ENCODE measurements at regions not wholly inside any gene's neighbourhood (a gene's known extent, or its start where the extent isn't known, plus 50 kb on each side); places are given as distances from the start of the nearest gene placed in this dataset.

GRCh38 chr4:181659202-181659601 lies 584.0 kb upstream of the TENM3 start:
- Histone ChIP-seq H2AFZ (ENCODE audit: insufficient read depth, low read depth, low read length, poor library complexity, severe bottlenecking) (no peak overlapping the region), H3K79me2 (ENCODE audit: insufficient read depth, low read length) (no peaks in the 10 kb centered on the region), H3K9me3 (replicated peaks in 1 of 2; ENCODE audit: control insufficient read depth in 1 of 2, insufficient read depth in 1 of 2, low read length in 2 of 2) (peaks cover 0 to 12% of the 10 kb centered on the region in 2 donors), H3K27ac (ENCODE audit: low read depth in 1 of 2, low read length in 2 of 2) (no peak overlapping the region), H3K4me2 (replicated peaks; ENCODE audit: extremely low read depth, low read length, poor library complexity, severe bottlenecking) (no peak overlapping the region), H3K4me1 (ENCODE audit: control insufficient read depth in 1 of 2, insufficient read depth in 2 of 2, low read length in 2 of 2) (no peaks in the 10 kb centered on the region), H4K20me1 (ENCODE audit: insufficient read depth, low read length) (no peaks in the 10 kb centered on the region), H3K9ac (ENCODE audit: insufficient read depth, low read length, poor library complexity, severe bottlenecking) (no peak overlapping the region), H3K4me3 (replicated peaks in 1 of 3; ENCODE audit: low read depth in 2 of 3, low read length in 3 of 3) (no peak overlapping the region), H3K36me3 (replicated peaks in 1 of 2; ENCODE audit: control insufficient read depth in 1 of 2, insufficient read depth in 2 of 2, low read length in 2 of 2) (no peaks in the 10 kb centered on the region), H3K27me3 (ENCODE audit: control insufficient read depth in 2 of 2, insufficient read depth in 2 of 2, low read length in 2 of 2) (no peaks in the 10 kb centered on the region)
- no peaks in the 10 kb centered on the region for H3K4me1 Mint-ChIP-seq
- no peak overlapping the region for H3K4me3 Mint-ChIP-seq
- no peak for TF ChIP-seq CTCF (IDR thresholded peaks at IDR 0.05)
- H3K36me3 Mint-ChIP-seq, result no peaks in the 10 kb centered on the region
- peaks cover 0 to 11% (median 3%) of the 10 kb centered on the region in 7 donors for H3K9me3 Mint-ChIP-seq
- intact Hi-C loops (cut with micrococcal nuclease), result no loop called here
- no peak overlapping the region for H3K27ac Mint-ChIP-seq
- H3K27me3 Mint-ChIP-seq (ENCODE audit: low read depth in 3 of 3), result no peaks in the 10 kb centered on the region
- WGBS (ENCODE audit: insufficient coverage), result no CpG with 5 or more reads among the region's 3 CpGs
- no peak for DNase-seq

GRCh38 chr4:181659876-181660275 lies 583.3 kb upstream of the TENM3 start:
- peaks cover 0 to 7% of the 10 kb centered on the region in 2 donors for H3K9me3 ChIP-seq (replicated peaks in 1 of 2; ENCODE audit: control insufficient read depth in 1 of 2, insufficient read depth in 1 of 2, low read length in 2 of 2)
- H3K36me3 ChIP-seq (replicated peaks in 1 of 2; ENCODE audit: control insufficient read depth in 1 of 2, insufficient read depth in 2 of 2, low read length in 2 of 2), result no peaks in the 10 kb centered on the region
- peaks cover 0 to 7% (median 3%) of the 10 kb centered on the region in 7 donors for H3K9me3 Mint-ChIP-seq
- H3K9ac ChIP-seq (ENCODE audit: insufficient read depth, low read length, poor library complexity, severe bottlenecking), result no peak overlapping the region
- no peak overlapping the region for H3K27ac Mint-ChIP-seq
- H4K20me1 ChIP-seq (ENCODE audit: insufficient read depth, low read length), result no peaks in the 10 kb centered on the region
- H3K27ac ChIP-seq (ENCODE audit: low read depth in 1 of 2, low read length in 2 of 2), result no peak overlapping the region
- no peaks in the 10 kb centered on the region for H3K36me3 Mint-ChIP-seq
- H3K79me2 ChIP-seq (ENCODE audit: insufficient read depth, low read length), result no peaks in the 10 kb centered on the region
- no peaks in the 10 kb centered on the region for H3K4me1 Mint-ChIP-seq
- H3K4me2 ChIP-seq (replicated peaks; ENCODE audit: extremely low read depth, low read length, poor library complexity, severe bottlenecking), result no peak overlapping the region
- no peaks in the 10 kb centered on the region for H3K27me3 ChIP-seq (ENCODE audit: control insufficient read depth in 2 of 2, insufficient read depth in 2 of 2, low read length in 2 of 2)
- no peak overlapping the region for H3K4me3 ChIP-seq (replicated peaks in 1 of 3; ENCODE audit: low read depth in 2 of 3, low read length in 3 of 3)
- H3K27me3 Mint-ChIP-seq (ENCODE audit: low read depth in 3 of 3), result no peaks in the 10 kb centered on the region
- intact Hi-C loops (cut with micrococcal nuclease), result no loop called here
- H3K4me3 Mint-ChIP-seq, result no peak overlapping the region
- no peak overlapping the region for H2AFZ ChIP-seq (ENCODE audit: insufficient read depth, low read depth, low read length, poor library complexity, severe bottlenecking)
- no peaks in the 10 kb centered on the region for H3K4me1 ChIP-seq (ENCODE audit: control insufficient read depth in 1 of 2, insufficient read depth in 2 of 2, low read length in 2 of 2)
- no peak for DNase-seq
- TF ChIP-seq CTCF (IDR thresholded peaks at IDR 0.05), result no peak
- WGBS (ENCODE audit: insufficient coverage), result no CpG with 5 or more reads among the region's 6 CpGs

Measured in CD14-positive monocyte (primary cell).